Stimulated activated CD4-positive, alpha-beta T cell treated with anti-CD3 and anti-CD28 coated beads, Interleukin-2, amount 100 ng/mL, for 24 hours (primary cell): ENCODE measurements at regions not wholly inside any gene's neighbourhood (a gene's known extent, or its start where the extent isn't known, plus 50 kb on each side); places are given as distances from the start of the nearest gene placed in this dataset.

Source experiments
- DNase-seq, 2 donors: peaks; one replicate each; pipeline ENCODE4 v3.0.0-alpha.2; 2020

DNA sequence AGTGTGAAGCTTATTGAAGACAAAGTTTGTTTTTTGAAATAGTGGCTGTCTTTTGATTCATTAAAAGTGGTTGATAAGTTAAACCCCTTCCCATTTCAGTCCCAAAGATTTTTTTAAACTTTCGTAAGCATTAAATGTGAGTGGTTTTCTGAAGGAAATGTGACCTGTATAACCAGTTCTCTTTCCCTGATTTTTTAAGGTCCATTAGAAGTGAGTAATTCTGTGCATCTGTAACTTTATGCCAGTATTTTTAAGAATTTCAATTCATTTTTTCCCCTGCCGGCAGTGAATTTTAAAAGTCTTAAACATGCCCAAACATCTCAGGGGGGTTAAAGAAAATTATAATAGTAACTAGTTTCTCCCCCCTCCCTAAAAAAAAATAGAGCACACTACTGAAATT, 254.6 kb upstream of the SP8 start:
- DNase-seq: no peak

DNA sequence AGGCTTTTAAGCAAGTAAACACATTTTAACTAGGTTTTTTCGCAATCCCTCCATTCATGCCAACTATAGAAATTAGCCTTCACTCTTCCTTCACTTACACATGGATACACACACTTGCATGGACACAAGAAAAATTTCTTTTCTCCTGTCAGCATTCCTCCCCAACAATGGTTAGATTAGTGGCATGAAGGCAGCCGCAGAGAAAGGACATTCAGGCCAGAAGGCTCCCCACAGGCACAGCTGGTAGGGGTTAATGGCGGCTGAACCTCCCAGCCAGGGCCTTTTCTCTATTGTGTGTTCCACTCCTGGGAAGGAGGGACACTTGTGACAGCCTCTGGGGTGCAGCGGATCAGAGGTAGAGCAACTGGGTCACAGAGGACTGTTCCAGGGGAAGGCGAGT, 255.0 kb upstream of the SP8 start:
- no peak for DNase-seq

DNA sequence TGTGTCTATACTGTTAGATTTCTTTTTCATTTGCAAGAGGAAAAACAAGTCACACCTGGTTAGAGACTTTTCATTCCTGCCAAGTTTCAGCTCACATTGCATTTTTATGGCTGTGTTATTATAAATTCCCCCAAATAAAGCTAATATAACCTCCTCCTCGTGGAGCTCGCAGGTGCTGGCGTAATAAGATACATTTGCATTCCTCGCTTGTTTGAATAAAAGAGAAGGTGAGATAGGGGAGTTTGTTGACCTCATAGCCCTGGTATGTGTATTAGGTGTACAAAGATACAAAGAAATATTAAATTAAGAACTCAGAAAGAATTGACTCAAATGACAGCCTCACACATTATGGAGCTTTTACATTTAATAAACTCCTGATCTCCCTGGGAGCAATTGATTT, 257.7 kb upstream of the SP8 start:
- DNase-seq: no peak

DNA sequence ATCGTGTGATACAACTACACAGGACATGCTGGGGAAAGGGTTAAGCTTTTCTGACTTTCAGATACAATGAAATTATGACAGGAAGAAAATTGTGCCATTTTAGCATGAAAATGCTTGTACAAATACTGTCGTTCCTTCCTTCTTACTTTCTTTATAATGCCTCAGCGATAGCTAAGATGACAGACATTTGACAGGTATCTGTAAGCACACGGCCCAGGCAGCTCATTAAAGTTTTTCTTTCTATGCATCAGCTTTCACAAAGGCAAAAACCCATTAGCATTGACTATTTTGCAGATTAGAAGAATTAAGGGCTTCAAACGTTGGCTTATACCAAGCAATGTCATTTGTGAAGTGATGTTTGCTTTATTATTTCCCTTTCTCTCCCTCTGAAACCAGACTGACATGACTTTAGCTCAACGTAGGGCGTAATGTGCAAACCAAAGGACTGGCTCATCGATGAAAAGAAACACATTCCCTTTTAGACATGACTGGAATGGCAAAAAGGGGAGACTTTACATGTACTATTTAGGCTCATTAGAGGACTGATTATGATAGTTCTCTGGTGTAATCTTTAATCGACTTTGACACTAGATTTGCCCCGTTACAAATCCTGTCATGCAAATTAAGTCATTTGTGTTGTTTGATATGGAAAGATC, 258.4 kb upstream of the SP8 start:
- no peak for DNase-seq

DNA sequence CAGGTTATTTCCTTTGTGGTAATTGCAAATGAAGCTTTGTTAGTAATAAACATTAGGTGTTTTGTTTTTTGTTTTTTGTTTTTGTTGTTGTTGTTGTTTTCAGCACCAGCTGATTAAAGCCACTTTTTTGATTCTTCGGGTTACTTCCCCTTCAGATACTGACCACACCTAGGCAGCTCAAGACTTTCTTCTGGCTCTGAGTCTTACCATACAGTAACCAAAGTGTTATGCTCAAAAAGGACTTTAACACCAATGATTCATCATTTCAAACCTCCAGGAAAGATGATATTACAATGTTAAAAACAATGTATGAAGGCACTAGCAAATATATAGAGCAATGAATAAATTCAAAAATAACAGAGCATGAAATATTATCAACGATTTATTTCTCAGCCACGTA, 265.2 kb upstream of the SP8 start:
- no peak for DNase-seq

DNA sequence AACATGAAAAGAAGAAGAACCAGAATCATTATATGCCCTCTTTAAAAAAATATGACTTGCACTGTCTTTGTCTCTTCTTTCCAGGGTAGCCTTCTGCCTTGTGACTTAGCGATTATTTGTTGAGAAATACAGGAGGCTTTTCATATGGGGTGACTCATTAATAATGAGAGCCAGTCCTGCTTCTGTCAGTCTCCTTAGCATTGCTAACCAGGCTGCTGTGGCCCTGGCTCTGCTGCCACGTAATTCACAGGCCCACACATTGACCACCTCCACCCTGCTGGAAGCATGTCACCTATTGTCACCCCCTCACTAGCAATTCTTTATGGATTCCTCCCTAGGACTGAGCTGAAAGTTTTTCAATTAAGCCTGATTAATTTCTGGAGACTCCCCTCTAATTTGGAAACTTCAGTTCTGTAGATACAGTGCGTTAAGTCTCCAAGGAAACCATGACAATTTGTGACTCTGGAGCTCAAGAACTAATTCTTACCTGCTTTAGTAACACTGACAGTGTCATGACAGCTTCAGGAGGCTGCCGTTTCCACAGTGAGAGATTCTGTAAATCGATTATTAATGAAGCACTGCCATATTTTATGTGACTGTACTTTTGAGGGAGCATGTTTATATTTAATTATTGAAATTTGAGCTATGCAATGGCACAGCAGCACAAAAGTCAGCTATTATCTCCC, 267.9 kb upstream of the SP8 start:
- no peak for DNase-seq

DNA sequence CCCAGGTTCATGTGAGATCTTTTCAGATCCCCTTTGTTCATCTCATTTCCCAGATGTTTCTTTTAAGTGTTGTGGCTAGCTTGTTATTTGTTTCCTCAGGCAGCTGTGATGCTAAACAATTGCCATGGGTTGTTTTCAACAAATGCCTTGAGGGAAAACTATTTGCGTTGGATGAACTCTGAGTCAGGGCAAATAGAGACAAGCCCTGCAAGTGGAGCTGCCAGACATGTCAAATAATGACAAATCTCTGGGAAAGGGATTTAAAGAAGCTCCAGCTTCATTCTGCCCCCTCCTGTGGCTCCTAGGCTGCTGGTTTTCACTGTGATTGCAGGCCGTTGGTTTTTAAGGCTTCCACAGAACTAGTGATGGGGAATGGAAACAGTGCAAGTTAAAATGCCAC, 272.4 kb upstream of the SP8 start:
- DNase-seq: no peak

DNA sequence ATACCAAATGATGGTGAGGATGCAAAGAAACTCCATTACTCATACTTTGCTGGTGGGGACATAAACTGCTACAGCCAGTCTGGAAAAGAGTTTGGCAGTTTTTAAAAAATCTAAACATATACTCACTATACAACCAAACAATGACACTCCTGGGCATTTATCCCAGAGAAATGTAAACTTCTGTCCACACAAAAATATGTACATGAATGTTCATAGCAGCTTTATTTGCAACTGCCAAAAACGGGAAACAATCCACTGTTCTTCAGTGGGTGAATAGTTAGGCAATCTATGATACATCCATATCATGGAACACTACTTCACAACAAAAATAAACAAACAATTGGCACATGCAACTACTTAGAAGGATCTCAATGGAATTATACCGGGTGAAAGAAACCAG, 276.4 kb upstream of the SP8 start:
- no peak for DNase-seq

DNA sequence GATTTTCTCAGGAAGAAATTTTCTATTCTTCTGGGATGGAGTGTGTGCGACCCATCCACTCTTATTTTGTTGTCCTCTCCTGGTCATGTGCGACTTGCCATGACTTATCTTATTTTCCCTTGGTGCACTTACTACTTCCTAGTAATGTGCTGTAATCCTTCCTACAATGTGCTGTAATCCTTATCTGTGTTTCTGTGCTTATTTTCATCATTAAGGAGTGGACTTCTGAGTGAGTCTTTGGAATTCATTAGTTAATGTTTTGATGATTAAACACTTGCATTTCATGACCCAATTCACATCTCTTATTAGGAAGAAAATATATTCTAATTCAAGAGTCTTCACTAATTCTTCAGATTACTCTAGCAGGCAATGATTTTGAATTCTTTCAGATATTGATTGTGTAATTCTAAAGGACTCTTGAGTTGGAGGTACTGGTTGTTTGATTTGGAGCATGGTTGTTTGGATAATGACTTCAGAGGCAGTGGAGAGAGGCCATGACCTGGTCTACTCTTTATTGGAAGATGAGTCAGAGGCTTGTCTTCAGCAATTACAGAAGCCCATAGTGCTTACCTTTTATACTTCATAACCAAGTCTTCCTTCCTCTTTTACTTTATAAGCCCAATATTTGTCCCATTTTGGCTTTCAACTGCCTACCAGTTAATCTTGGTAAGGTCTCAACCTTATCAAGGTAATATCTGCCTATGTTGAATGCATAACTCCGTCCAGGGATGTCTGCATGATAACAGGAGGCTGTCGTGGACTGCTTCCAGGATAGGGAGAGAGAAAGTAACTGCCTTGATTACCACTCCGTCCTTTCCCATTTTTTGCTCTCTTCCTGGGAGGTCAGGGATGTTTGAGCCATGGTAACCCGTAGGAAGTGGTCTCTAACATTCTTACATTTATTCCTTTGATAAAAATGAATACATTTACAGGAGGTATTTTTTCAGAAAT, 278.3 kb upstream of the SP8 start:
- DNase-seq: no peak

DNA sequence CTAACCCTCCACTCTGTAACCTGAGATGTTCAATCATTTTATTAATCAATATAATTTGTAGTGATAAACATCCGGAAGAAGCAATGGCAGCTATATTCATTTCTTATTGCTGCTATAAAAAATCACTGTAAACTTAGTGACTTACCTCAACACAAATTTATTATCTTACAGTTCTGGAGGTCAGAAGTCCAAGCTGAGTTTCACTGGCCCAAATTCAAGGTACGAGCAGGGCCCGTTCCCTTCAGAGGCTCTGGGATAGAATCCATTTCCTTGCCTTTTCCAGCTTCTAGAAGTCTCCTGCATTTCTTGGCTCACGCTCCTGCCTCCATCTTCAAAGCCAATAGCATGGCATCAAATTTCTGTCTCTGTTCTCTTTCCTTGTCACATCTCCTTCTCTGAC, 279.5 kb upstream of the SP8 start:
- DNase-seq: no peak

DNA sequence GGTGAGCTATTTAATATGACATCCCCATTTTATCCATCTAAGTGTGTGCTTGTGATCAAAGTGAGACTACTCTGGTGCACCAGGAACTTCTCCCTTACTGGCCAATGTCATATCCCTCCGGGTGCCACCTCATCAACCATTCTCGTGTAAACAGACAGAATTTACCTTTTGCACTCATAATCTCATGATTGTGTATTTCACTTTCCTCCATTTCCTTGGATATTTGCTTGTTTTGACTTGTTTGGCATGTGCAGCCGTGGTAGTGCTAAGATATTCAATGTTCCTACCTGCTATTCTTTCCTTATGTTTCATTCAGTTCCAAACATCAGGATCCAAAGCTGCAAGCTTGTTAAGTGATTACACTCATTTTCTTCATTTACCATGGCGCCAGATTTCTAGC, 280.5 kb upstream of the SP8 start:
- DNase-seq: no peak

DNA sequence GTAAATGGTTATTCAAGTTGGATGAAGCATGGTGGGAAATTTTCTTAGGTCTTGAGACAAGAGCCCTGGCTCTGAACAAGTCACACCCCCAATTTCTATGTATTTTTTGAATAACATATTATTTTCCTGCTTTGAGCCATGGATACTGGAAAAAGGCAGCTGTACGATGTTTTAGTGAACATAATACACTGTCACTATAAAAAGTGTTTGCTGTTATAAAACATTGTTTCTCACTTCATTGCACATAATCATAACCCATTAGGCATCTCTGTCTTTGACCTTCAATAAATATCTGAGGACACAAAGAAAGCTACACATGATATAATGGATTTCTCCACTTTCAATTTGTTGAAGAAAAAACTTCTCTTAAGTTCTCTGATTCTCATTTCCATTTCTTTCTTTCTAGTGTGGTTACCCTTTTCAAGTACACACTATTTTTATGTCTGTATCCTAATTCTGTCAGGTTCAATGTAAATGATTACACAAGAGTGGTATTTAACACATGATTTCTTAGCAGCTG, 283.9 kb upstream of the SP8 start:
- DNase-seq: no peak

DNA sequence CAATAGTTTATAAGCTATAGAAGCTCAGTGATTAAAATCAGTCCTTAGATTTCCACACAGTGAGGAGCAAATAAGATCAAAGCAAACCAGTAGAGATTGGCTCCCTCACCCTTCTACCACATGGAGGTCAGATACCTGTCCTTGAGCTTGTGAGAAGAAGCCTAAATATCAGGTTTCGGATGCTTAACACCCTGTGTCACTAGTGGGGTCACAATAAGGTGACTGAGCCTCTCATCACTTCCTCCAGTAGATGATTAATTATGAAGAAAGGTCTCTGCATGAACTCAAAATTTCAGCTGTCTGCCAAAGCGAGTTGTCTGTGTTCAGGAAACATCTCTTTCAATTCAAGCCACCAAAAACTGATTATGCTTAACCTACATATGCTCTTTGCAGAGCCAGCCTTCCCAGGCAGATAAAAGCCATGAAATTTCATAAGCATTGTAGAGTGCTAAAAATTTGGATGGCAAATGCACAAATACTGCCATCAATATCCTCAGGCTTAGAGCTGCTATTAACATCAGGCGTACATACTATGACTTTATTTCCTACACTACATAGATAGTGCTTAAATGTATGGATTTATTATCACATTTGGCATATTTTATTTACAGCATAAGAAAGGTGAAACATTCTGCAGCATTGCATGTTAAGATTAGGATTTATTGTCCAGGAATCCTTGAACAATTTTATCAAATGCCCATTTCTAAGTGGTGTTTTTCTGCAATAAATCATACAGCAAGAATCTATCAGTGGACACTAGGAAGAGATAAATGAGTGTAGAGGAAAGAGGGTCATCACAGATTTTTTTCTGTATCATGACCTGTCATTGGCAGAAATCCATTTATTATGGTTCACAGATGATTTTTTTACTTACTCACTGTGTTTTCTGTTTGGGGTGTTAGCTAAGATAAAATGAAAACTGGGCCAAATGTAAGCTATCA, 285.1 kb upstream of the SP8 start:
- DNase-seq: no peak

DNA sequence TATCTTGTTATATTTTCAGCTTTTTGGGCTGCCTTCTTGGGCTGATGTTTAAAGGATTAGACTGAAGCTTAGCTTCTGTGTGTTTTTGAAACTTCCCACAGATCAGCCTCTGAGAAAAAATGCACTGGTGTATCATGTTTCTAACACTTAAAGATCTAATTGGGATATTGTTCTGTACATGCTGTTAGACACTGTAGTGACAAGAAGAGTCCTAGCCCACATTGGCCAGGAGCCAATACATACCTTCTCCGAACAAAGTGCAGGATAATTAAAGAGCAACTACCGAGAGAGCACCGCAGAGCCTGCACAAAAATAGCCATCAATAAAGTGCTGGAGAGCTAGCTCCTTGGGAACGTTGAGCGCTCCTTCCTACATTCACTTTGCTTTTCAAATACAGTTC, 289.4 kb upstream of the SP8 start:
- no peak for DNase-seq

DNA sequence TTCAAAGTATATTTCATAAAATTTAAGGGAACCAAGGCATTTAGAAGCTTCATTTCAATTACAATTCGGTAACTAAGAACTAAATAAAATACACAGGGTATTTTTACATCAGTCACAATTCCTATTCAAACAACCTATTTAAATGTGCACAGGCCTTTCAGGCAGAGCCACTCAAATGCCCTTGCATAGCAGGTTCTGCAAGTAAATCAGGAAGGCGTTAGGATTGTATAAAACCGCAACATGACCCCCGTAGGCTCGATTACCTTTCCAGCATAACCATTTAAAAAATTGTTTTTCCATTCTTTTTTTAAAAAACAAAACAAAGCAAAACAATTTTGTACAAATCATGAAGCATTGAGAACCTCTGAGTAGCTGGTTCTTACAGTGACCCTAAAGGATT, 289.9 kb upstream of the SP8 start:
- no peak for DNase-seq

DNA sequence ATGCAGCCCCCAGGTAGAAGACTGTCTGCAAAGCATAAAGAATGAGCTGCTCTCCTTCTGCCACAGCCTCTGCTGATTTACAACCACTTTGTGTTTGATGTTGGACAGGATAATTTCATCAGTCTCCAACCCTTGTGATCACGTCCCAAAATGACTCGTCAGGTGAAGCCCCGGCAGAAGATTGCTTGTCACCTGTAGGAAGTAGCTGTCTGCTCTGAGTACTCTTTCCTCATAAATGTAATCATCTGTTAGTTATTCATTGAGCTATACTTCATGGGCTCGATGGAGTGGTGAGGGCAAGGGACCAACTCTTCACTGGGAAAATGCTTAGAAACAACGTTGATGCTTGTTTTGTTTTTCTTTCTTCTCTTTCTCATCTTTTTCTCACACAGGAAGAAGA, 290.9 kb upstream of the SP8 start:
- DNase-seq: no peak

DNA sequence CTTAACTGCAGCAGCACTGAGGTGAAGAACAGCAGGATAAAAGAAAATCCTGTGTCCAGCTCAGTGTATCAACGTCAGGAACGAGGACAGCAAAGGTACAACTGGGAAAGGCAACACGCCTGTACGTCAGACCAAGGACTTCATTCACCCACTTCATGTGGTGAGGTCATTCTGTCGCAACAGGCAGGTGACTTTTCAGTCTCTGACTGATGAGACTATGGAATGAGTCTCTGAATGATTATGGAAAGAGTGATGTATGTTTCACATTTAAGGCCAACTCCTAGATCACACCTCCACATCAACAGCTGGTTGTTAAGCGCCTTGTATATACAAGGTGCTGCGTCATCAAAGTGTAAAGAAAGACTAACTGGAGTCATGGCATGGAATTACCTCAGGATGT, 297.6 kb upstream of the SP8 start:
- no peak for DNase-seq

DNA sequence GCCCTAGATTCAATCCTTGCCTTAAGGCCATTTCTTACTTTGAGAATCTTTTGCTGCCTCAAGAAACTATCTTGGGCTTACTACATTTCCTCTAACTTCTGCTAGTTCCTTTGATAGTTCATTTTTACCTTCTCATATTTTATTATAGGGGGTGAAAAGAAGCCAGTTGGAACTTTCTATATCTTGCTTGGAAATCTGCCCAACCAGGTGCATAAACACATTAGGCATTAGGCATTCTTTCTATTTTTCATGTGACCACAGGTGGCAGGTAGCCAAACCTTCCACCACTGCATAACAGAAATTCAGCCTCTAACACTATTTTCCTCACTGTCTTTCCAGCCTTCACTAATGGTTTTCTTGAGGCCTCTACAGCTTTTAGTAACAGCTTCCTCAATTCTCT, 300.0 kb upstream of the SP8 start:
- no peak for DNase-seq

DNA sequence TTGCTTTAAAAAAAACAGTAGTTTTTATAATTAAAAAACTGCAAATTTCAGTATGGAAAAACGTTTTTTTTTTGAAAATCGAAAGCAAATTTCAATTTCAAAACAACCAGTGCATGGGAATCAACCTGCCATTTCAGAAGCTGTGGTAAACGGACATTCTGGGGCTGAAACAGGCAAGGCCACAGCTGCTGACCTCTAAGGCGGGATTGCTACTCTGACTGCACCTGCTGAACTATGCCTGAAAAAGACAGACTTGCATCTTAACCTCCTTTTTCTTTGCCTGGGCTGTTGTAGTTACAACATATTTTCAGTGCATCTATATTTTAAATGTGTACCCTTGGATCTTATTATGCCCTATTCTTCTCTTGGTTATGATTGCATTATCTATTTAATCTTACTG, 303.0 kb upstream of the SP8 start:
- no peak for DNase-seq

DNA sequence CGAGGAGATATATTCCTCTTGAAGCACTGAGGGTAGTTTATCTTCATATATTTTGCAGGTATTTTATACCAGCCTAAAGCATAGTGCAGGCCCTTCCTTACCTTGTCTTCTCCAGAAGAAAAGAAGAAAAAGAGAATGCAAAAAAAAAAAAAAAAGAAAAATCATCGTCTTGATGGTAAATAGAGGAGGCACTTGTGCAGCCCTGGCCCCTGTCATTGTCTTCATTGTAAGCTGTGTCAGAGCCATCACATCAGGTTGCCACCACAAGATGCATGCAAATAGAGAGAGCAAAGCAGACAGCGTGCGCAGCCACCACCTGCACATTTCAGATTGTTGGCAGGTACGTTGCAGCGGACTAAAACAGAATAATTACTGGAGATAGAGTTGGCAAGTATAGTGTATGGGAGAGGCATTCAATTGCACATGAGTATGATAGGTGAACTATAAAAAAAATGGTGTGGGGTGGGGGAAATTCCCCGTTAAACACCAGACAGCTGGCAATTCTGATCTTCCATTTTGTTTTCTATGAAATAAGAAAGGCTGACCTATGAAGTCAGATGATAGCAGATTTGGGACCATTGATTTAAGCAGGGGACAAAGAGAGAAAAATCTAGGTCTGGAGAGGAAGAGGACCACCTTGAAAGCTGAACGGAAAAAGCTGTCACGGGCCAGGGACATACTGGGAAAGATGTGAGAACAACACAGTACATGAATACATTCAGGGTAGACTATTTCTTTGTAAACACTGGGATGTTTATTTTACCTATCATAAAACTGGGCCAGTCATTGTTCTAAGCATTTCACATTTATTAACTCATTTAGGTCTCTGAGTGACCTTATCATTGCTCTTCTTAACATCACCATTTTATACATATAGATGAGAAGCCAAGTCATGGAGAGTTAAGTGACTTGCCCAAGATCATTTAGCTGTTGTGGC, 306.3 kb upstream of the SP8 start:
- no peak for DNase-seq

DNA sequence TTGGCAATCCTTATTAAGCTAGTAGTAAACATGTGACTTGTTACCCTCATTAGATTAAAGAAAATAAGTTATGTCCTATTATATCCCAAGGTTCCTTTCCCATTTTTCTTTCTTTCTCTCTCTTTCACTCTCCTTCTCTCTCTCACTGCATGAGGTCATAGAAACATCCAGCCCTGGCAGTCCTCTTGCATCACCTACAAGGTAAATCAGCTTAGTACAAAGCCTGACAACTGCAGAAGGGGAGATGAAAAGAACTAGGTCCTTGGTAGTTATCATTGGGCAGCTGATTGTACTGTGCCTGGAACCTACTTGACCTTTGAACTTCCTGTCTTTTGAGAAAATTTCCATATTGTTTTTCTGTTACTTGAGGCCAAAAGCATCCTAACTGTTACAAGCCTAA, 307.9 kb upstream of the SP8 start:
- DNase-seq: no peak
